Activated naive CD8-positive, alpha-beta T cell treated with anti-CD3 and anti-CD28 coated beads, Interleukin-2, amount 50 U/mL, for 24 hours (primary cell): ENCODE measurements at regions not wholly inside any gene's neighbourhood (a gene's known extent, or its start where the extent isn't known, plus 50 kb on each side); places are given as distances from the start of the nearest gene placed in this dataset.
"Not testable (repeated sequence)": the region's sequence is repeated elsewhere in the genome, so short reads cannot be mapped to it uniquely, and the experiment has no call there.

Source experiments
- ATAC-seq: fragments of 150-1000 bp; cut with Tn5 transposase; one replicate; pipeline ENCODE4 v1.10.0; 2021
- DNase-seq: peaks from one replicate; pipeline ENCODE4 v3.0.0; 2021
- H3K27ac Mint-ChIP-seq: one replicate; pipeline ENCODE4 v1.8.0; 2021; ENCODE audit warnings: mild to moderate bottlenecking, mixed read lengths
- H3K27me3 Mint-ChIP-seq: one replicate; pipeline ENCODE4 v1.8.0; 2021; ENCODE audit warnings: mixed read lengths
- H3K36me3 Mint-ChIP-seq: one replicate; pipeline ENCODE4 v1.8.0; 2021; ENCODE audit warnings: low read depth, mixed read lengths
- H3K4me1 Mint-ChIP-seq: one replicate; pipeline ENCODE4 v1.8.0; 2021; ENCODE audit warnings: mixed read lengths
- H3K4me3 Mint-ChIP-seq: one replicate; pipeline ENCODE4 v1.8.0; 2021; ENCODE audit warnings: mild to moderate bottlenecking, moderate library complexity, mixed read lengths
- H3K9me3 Mint-ChIP-seq: one replicate; pipeline ENCODE4 v1.8.0; 2021; ENCODE audit warnings: mixed read lengths

- H3K4me3 Mint-ChIP-seq, result no peak overlapping the region
- ATAC-seq (no peak), DNase-seq (no peak)
- no peaks in the 10 kb centered on the region for H3K4me1 Mint-ChIP-seq
- H3K27me3 Mint-ChIP-seq, result no peaks in the 10 kb centered on the region
- H3K27ac Mint-ChIP-seq, result no peak overlapping the region
- peaks cover 7% of the 10 kb centered on the region for H3K9me3 Mint-ChIP-seq
- H3K36me3 Mint-ChIP-seq, result no peaks in the 10 kb centered on the region
Measured at GRCh38 chr2:77664491-77664890, 142.3 kb upstream of the LRRTM4 start.

DNA sequence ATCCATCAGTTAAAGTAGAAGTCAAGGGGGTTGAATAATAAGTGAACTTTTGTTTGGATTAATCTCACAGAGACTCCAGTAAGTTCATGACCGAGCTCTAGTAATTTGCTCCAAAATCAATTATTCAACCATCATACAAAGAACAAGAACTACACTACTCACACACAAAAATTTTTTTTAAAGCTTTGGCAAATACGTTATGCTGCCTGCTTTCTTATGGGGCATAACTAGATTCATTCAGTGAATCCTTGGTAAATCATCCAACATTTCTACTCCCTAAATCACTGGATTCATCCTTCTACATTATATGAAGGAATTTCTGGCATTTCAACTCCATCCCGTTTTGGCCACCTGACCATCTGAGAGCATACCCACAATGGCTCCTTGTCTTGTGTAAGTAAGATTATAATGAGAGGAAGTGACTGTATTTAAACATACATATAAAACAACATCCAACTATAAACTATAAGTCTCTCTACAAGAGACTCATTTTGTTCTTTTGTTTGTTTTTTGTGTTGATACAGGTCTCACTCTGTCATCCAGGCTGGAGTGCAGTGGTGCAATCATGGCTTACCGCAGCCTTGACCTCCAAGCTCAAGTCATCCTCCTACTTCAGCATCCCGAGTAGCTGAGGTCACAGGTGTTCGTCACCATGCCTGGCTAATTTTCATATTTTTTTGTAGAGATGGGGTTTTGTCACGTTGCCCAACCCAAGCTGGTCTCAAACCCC lies 144.2 kb upstream of the LRRTM4 start:
- ATAC-seq, result no peak
- Mint-ChIP-seq H3K27me3 (no peaks in the 10 kb centered on the region), H3K4me3 (no peak overlapping the region), H3K4me1 (no peaks in the 10 kb centered on the region), H3K27ac (no peak overlapping the region), H3K9me3 (peaks cover 3% of the 10 kb centered on the region), H3K36me3 (no peaks in the 10 kb centered on the region)
- no peak for DNase-seq

DNA sequence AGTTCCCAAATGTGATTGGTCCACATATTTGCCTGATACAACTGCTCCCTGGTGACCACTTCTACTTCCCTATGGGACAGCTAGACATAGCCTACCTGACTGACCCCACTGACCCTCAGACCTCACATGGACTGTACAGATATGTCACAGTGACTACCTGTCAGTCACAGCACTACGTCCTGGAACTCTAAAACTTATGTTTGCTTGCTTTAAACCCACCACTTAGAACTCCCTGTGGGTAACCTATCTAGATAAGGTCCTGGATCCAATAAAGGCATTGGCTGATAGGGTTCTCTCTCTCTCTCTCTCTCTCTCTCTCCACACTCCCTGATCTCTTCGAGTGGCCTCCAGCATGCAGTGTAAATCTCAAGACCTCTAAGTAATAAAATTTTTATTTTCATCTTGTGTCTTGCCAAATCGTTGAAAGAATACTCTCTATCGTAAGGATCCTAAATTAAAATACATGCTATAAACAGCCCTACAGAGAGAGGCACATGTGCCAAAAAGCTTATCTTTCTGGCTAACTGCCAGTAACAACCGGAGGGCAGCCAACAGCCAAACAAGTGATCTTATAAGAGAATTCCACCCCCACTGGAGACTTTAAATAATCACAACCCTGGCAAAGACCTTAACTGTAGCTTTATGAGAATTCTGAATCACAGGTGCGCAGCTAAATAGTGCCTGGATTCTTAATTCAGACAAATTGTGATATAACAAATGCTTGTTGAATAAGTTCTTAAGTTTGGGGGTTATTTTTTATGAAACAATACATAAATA lies 162.6 kb upstream of the LRRTM4 start:
- H3K27me3 Mint-ChIP-seq, H3K4me1 Mint-ChIP-seq, H3K9me3 Mint-ChIP-seq, H3K4me3 Mint-ChIP-seq, H3K36me3 Mint-ChIP-seq, H3K27ac Mint-ChIP-seq, DNase-seq, ATAC-seq: not testable (repeated sequence)

DNA sequence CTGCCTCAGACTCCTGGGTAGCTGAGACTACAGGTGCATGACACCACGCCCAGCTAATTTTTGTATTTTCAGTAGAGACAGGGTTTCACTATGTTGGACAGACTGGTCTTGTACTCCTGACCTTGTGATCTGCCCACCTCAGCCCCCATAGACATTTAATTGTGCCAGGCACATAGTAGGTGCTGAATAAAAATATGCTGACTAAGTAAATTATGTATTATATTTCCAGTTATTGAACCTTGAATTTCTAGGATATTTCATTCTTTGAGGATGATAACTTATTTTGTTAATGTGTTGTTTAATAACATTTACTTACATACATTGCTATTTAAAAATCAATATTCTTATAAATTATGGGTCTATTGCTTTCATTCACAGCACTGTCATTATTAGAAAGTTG lies 190.4 kb upstream of the LRRTM4 start:
- Mint-ChIP-seq H3K27ac (no peak overlapping the region), H3K36me3 (no peaks in the 10 kb centered on the region), H3K4me1 (no peaks in the 10 kb centered on the region), H3K27me3 (no peaks in the 10 kb centered on the region), H3K9me3 (peaks cover 8% of the 10 kb centered on the region), H3K4me3 (no peak overlapping the region)
- ATAC-seq (no peak), DNase-seq (no peak)

DNA sequence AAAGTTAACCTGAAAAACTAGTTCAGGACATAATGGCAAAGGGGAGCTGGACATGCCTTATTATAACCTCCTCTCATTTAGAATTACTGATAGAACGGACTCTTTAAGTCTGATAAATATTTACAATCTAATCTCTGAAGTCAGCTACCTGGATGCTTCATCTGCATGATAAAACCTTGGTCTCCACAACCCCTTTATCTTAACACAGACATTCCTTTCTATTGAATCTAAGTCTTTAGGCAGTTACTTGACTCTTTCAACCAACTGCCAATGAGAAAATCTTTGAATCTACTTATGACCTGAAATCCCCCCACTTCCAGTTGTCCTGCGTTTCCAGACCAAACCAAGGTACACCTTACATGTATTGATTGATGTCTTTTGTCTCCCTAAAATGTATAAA lies 191.2 kb upstream of the LRRTM4 start:
- Mint-ChIP-seq H3K4me1 (no peaks in the 10 kb centered on the region), H3K36me3 (no peaks in the 10 kb centered on the region), H3K4me3 (no peak overlapping the region), H3K27ac (no peak overlapping the region), H3K27me3 (no peaks in the 10 kb centered on the region), H3K9me3 (peaks cover 7% of the 10 kb centered on the region)
- ATAC-seq (no peak), DNase-seq (no peak)

GRCh38 chr2:77720115-77720514 lies 197.9 kb upstream of the LRRTM4 start:
- H3K4me3 Mint-ChIP-seq, result no peak overlapping the region
- DNase-seq, result no peak
- no peak for ATAC-seq

DNA sequence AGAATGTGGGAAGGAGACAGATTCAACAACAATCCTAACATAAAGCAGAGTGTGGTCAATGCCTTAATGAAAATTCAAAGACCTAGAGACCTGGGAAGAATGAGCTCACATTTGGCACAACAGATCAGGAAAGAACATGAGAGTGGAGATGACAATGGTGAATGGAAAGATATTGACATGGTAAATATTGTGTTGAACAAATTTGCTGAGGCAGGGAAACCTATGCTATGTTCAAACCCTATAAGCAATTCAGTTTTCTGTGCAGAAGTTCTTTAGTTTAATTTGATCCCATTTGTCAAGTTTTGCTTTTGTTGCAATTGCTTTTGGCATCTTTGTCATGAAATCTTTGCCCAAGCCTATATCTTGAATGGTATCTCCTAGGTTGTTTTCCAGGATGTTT lies 199.4 kb upstream of the LRRTM4 start:
- DNase-seq (no peak), ATAC-seq (no peak)
- H3K9me3 Mint-ChIP-seq, result peaks cover 6% of the 10 kb centered on the region
- H3K27ac Mint-ChIP-seq, result no peak overlapping the region
- no peaks in the 10 kb centered on the region for H3K4me1 Mint-ChIP-seq
- H3K36me3 Mint-ChIP-seq, result no peaks in the 10 kb centered on the region
- H3K4me3 Mint-ChIP-seq, result no peak overlapping the region
- no peaks in the 10 kb centered on the region for H3K27me3 Mint-ChIP-seq

More at GRCh38 chr2:77720115-77720514, 197.9 kb upstream of the LRRTM4 start:
- Mint-ChIP-seq H3K4me1 (no peaks in the 10 kb centered on the region), H3K27me3 (no peaks in the 10 kb centered on the region), H3K36me3 (no peaks in the 10 kb centered on the region), H3K27ac (no peak overlapping the region), H3K9me3 (peaks cover 6% of the 10 kb centered on the region)

GRCh38 chr2:77725045-77725444 lies 202.9 kb upstream of the LRRTM4 start:
- H3K27ac Mint-ChIP-seq, result no peak overlapping the region
- no peak for ATAC-seq

GRCh38 chr2:77734662-77735340 lies 212.6 kb upstream of the LRRTM4 start:
- not testable (repeated sequence) for H3K4me3 Mint-ChIP-seq, H3K4me1 Mint-ChIP-seq, DNase-seq, H3K27me3 Mint-ChIP-seq, H3K9me3 Mint-ChIP-seq, ATAC-seq, H3K27ac Mint-ChIP-seq, H3K36me3 Mint-ChIP-seq

More at GRCh38 chr2:77725045-77725444, 202.9 kb upstream of the LRRTM4 start:
- no peaks in the 10 kb centered on the region for H3K27me3 Mint-ChIP-seq
- DNase-seq, result no peak
- H3K4me1 Mint-ChIP-seq, result no peaks in the 10 kb centered on the region
- peaks cover 10% of the 10 kb centered on the region for H3K9me3 Mint-ChIP-seq
- H3K36me3 Mint-ChIP-seq, result no peaks in the 10 kb centered on the region
- no peak overlapping the region for H3K4me3 Mint-ChIP-seq

DNA sequence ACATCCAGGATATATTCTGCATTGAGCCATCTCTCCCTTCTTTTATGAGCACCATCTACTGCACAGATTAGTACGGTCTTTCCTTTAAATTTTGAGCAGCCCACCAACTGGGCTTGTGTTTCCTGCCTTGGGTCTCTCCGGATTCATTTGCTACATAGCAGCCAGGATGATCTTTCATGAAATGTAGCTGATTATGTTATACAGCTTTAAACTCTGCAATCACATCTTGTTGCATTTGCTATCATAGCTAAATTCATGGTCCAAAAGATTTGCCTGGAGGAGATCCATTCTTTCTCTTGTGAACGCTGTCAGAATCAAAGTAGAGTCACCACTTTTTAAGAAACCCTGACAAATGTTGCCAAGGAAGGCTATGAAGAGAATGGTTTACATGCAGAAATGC lies 215.1 kb upstream of the LRRTM4 start:
- no peak for DNase-seq
- Mint-ChIP-seq H3K27me3 (no peaks in the 10 kb centered on the region), H3K36me3 (no peaks in the 10 kb centered on the region), H3K27ac (no peak overlapping the region), H3K4me3 (no peak overlapping the region), H3K4me1 (no peaks in the 10 kb centered on the region), H3K9me3 (no peaks in the 10 kb centered on the region)
- ATAC-seq, result no peak

DNA sequence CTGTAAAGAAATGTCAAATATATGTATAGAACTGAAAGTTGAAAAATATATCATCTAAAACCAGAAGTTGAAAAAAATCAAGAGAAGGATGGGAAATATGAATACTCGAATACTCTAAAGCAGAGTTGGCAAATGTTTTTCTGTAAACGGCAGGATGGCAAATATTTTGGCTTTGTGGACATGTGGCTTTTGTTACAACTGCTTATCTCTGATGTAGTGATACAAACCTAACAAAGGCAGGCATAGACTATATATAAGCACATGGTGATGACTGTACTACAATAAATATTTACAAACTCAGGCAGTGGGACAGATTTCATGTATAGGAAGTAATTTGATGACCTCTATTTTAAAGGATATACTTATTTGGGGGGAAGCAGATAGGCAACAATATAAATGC lies 224.6 kb upstream of the LRRTM4 start:
- peaks cover 11% of the 10 kb centered on the region for H3K9me3 Mint-ChIP-seq

GRCh38 chr2:77753710-77754345 lies 231.7 kb upstream of the LRRTM4 start:
- H3K4me1 Mint-ChIP-seq, H3K27ac Mint-ChIP-seq, DNase-seq, H3K4me3 Mint-ChIP-seq, H3K36me3 Mint-ChIP-seq, ATAC-seq, H3K27me3 Mint-ChIP-seq: not testable (repeated sequence)
- H3K9me3 Mint-ChIP-seq, result peaks cover 11% of the 10 kb centered on the region

More for the DNA sequence above, 224.6 kb upstream of the LRRTM4 start:
- H3K27me3 Mint-ChIP-seq, result no peaks in the 10 kb centered on the region
- H3K4me1 Mint-ChIP-seq, result no peaks in the 10 kb centered on the region
- ATAC-seq (no peak), DNase-seq (no peak)
- H3K4me3 Mint-ChIP-seq, result no peak overlapping the region
- H3K27ac Mint-ChIP-seq, result no peak overlapping the region
- no peaks in the 10 kb centered on the region for H3K36me3 Mint-ChIP-seq

DNA sequence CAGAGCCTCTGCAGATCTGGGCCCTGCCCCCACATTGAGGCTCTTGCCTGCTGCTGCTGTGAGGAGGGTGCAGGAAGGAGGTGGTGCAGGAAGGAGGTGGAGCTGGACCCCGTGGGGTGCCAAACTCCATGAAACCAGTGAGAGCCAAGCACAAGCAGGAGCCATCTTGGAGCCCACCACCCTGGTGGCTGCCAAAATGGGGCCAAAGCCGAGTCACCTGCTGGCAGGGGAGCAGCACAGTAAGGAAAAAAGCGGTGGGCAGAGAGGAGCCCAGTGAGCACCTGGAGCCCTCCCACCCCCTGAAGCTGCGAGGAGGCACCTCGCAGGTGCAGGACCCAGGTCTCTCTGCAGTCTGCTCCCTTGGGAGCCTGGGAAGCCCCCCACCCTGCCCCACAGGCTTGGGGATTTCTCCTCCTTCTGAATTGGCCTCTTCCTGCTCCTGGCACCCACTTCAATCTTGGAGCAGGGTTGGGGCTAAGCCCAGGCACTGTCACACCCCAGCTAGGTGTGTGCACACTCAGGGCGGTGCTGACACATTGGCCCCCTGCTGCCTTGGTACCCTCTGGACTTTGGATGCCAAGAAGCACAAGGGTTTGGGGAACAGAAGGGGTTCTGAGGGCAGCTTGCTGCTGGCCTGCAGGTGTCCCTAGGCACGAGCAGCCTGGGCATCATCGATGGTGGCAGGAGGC lies 245.4 kb upstream of the LRRTM4 start:
- DNase-seq (no peak), ATAC-seq (no peak)
- H3K36me3 Mint-ChIP-seq, result no peaks in the 10 kb centered on the region
- H3K27ac Mint-ChIP-seq, result no peak overlapping the region
- no peak overlapping the region for H3K4me3 Mint-ChIP-seq
- H3K4me1 Mint-ChIP-seq, result no peaks in the 10 kb centered on the region
- peaks cover 32% of the 10 kb centered on the region for H3K9me3 Mint-ChIP-seq
- H3K27me3 Mint-ChIP-seq, result no peaks in the 10 kb centered on the region

DNA sequence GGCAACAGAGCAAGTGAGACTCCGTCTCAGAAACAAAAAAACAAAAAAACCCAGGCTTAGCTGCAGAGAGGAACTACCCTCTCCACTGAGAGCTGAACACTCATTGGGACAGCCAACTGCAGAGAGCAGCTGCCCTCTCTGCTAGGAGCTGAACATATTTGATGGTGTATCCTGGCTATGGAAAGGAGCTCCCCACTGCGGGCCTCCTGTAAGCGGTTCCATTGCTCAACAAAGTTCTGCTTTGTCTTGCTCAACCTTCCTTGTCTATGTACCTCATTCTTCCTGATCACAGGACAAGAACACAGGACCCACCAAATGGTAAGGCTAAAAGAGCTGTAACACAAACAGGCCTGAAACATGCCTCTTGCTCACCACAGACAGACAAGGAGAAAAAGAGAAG lies 246.3 kb upstream of the LRRTM4 start:
- H3K4me3 Mint-ChIP-seq, result no peak overlapping the region
- H3K36me3 Mint-ChIP-seq, result no peaks in the 10 kb centered on the region
- peaks cover 28% of the 10 kb centered on the region for H3K9me3 Mint-ChIP-seq
- no peaks in the 10 kb centered on the region for H3K27me3 Mint-ChIP-seq
- H3K27ac Mint-ChIP-seq, result no peak overlapping the region
- DNase-seq (no peak), ATAC-seq (no peak)
- H3K4me1 Mint-ChIP-seq, result no peaks in the 10 kb centered on the region
